HEK293 (cell line): ENCODE measurements at regions not wholly inside any gene's neighbourhood (a gene's known extent, or its start where the extent isn't known, plus 50 kb on each side); places are given as distances from the start of the nearest gene placed in this dataset.

Experiments
- CTCF ChIA-PET: fragments of 350-600 bp; formaldehyde crosslinking; extraction: SDS; loops from one replicate; lab custom pipeline; 2021; ENCODE audit warnings: antibody characterized with exemption; lab: Yijun Ruan, JAX
- POLR2A ChIA-PET: fragments of 300-600 bp; formaldehyde crosslinking; extraction: SDS; loops from one replicate; lab custom pipeline; 2020; ENCODE audit warnings: antibody characterized with exemption, inconsistent platforms; lab: Yijun Ruan, JAX
- H3K27ac ChIP-seq: fragments of 200-500 bp; sonication (Bioruptor generic); 2 replicates; pipeline ENCODE4 v1.5.1; 2014; ENCODE audit warnings: low read depth, low read length, control low read depth, inconsistent platforms; ENCODE audit errors: extremely low read depth
- H3K36me3 ChIP-seq, 2 experiments: fragments of 200-500 bp in 1 of 2; sonication (Bioruptor generic) in 1 of 2; 1 replicate in 1 of 2; 2 replicates in 1 of 2; pipeline ENCODE4 v1.5.1; 2014 to 2017; ENCODE audit warnings: inconsistent platforms in 2 of 2, low read length in 2 of 2; ENCODE audit not compliant: control insufficient read depth in 2 of 2, insufficient read depth in 1 of 2
- H3K4me1 ChIP-seq: fragments of 200-500 bp; sonication (Bioruptor generic); 2 replicates; pipeline ENCODE4 v1.5.1; 2014; ENCODE audit warnings: mild to moderate bottlenecking, low read length, inconsistent platforms; ENCODE audit not compliant: control insufficient read depth, insufficient read depth
- H3K4me3 ChIP-seq: 2 replicates; pipeline ENCODE4 v1.5.1; 2011; ENCODE audit warnings: low read depth, mild to moderate bottlenecking, control low read depth, low read length, moderate library complexity
- H3K9me3 ChIP-seq: fragments of 200-500 bp; sonication (Bioruptor generic); 2 replicates; pipeline ENCODE4 v1.5.1; 2014; ENCODE audit warnings: low read depth, low read length, inconsistent platforms; ENCODE audit not compliant: control insufficient read depth, insufficient read depth
- HIC1 ChIP-seq: fragments of 450-650 bp; formaldehyde crosslinking; IDR thresholded peaks from 2 replicates; pipeline ENCODE4 v1.5.1; 2016; ENCODE audit warnings: missing biosample characterization, missing genetic modification characterization
- PRDM4 ChIP-seq: fragments of 450-650 bp; formaldehyde crosslinking; IDR thresholded peaks from 2 replicates; pipeline ENCODE4 v1.5.1; 2017; ENCODE audit warnings: missing biosample characterization, missing genetic modification characterization
- ZBTB21 ChIP-seq: fragments of 450-650 bp; formaldehyde crosslinking; IDR thresholded peaks from 2 replicates; pipeline ENCODE4 v1.5.1; 2017; ENCODE audit warnings: missing biosample characterization, missing genetic modification characterization
- ZFHX2 ChIP-seq: fragments of 450-650 bp; formaldehyde crosslinking; conservative IDR thresholded peaks from 2 replicates; pipeline ENCODE4 v1.5.1; 2016; ENCODE audit warnings: missing biosample characterization, missing genetic modification characterization
- ZFP37 ChIP-seq: fragments of 450-650 bp; formaldehyde crosslinking; IDR thresholded peaks from 2 replicates; pipeline ENCODE4 v1.5.1; 2016; ENCODE audit warnings: missing biosample characterization, missing genetic modification characterization
- ZNF16 ChIP-seq: fragments of 450-650 bp; formaldehyde crosslinking; IDR thresholded peaks from 2 replicates; pipeline ENCODE4 v1.5.1; 2016; ENCODE audit warnings: low read depth, missing biosample characterization, missing genetic modification characterization
- ZNF391 ChIP-seq: fragments of 450-650 bp; formaldehyde crosslinking; IDR thresholded peaks from 2 replicates; pipeline ENCODE4 v1.5.1; 2016; ENCODE audit warnings: low read depth, missing biosample characterization, missing genetic modification characterization, borderline replicate concordance
- ZNF48 ChIP-seq: fragments of 450-650 bp; formaldehyde crosslinking; IDR thresholded peaks from 2 replicates; pipeline ENCODE4 v1.5.1; 2016; ENCODE audit warnings: missing biosample characterization, missing genetic modification characterization
- ZNF510 ChIP-seq: fragments of 450-650 bp; formaldehyde crosslinking; IDR thresholded peaks from 2 replicates; pipeline ENCODE4 v1.5.1; 2018; ENCODE audit warnings: mild to moderate bottlenecking, missing genetic modification characterization, missing biosample characterization; ENCODE audit not compliant: insufficient replicate concordance
- ZNF548 ChIP-seq: fragments of 450-650 bp; formaldehyde crosslinking; IDR thresholded peaks from 2 replicates; pipeline ENCODE4 v1.5.1; 2016; ENCODE audit warnings: missing biosample characterization, missing genetic modification characterization
- ZNF560 ChIP-seq: fragments of 450-650 bp; formaldehyde crosslinking; IDR thresholded peaks from 2 replicates; pipeline ENCODE4 v1.5.1; 2017; ENCODE audit warnings: missing biosample characterization, missing genetic modification characterization, borderline replicate concordance
- ZSCAN23 ChIP-seq: fragments of 450-650 bp; formaldehyde crosslinking; IDR thresholded peaks from 2 replicates; pipeline ENCODE4 v1.5.1; 2016; ENCODE audit warnings: missing biosample characterization, missing genetic modification characterization
- ZSCAN4 ChIP-seq: fragments of 450-650 bp; formaldehyde crosslinking; IDR thresholded peaks from 2 replicates; pipeline ENCODE4 v1.5.1; 2017; ENCODE audit warnings: missing biosample characterization, missing genetic modification characterization
- TF ChIP-seq, protein P1 (sequence below): fragments of 450-650 bp; formaldehyde crosslinking; IDR thresholded peaks from 2 replicates; pipeline ENCODE4 v1.5.1; 2016; ENCODE audit warnings: missing biosample characterization, missing genetic modification characterization
- TF ChIP-seq, protein P2 (sequence below): fragments of 450-650 bp; formaldehyde crosslinking; IDR thresholded peaks from 2 replicates; pipeline ENCODE4 v1.5.1; 2016; ENCODE audit warnings: missing biosample characterization, missing genetic modification characterization

DNA sequence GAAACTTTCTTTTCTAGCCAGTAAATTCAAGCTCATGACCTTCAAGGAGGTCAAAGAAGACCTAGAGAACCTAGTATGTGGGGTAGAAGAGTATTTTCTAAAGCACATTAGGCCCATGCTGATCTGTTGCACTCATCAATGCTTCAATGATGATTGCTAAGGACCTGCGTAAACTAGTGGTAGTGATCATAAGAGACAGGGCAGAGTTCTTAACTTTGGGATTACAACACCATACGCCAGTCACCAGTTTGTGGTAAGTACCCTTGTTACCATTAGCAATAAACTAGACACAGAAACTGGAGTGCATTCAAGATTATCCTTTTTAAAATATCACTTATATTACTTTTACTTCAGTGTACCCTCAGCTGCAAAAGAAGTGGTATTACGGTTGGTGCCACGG is 490.3 kb downstream of the BUD13 start:
- Histone ChIP-seq H3K36me3 (no peaks in the 10 kb centered on the region), H3K4me3 (no peak overlapping the region), H3K9me3 (no peaks in the 10 kb centered on the region), H3K4me1 (no peaks in the 10 kb centered on the region), H3K27ac (no peak overlapping the region)
- CTCF ChIA-PET, result interaction anchor here (1.6 kb wide), 1 partner anchor 359 kb away, joined by 4 read pairs; no protein-coding TSS in a partner anchor
- POLR2A ChIA-PET, result no interaction called here
- TF ChIP-seq, protein P1, sequence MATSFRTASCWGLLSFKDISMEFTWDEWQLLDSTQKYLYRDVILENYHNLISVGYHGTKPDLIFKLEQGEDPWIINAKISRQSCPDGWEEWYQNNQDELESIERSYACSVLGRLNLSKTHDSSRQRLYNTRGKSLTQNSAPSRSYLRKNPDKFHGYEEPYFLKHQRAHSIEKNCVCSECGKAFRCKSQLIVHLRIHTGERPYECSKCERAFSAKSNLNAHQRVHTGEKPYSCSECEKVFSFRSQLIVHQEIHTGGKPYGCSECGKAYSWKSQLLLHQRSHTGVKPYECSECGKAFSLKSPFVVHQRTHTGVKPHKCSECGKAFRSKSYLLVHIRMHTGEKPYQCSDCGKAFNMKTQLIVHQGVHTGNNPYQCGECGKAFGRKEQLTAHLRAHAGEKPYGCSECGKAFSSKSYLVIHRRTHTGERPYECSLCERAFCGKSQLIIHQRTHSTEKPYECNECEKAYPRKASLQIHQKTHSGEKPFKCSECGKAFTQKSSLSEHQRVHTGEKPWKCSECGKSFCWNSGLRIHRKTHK, result no peak

DNA sequence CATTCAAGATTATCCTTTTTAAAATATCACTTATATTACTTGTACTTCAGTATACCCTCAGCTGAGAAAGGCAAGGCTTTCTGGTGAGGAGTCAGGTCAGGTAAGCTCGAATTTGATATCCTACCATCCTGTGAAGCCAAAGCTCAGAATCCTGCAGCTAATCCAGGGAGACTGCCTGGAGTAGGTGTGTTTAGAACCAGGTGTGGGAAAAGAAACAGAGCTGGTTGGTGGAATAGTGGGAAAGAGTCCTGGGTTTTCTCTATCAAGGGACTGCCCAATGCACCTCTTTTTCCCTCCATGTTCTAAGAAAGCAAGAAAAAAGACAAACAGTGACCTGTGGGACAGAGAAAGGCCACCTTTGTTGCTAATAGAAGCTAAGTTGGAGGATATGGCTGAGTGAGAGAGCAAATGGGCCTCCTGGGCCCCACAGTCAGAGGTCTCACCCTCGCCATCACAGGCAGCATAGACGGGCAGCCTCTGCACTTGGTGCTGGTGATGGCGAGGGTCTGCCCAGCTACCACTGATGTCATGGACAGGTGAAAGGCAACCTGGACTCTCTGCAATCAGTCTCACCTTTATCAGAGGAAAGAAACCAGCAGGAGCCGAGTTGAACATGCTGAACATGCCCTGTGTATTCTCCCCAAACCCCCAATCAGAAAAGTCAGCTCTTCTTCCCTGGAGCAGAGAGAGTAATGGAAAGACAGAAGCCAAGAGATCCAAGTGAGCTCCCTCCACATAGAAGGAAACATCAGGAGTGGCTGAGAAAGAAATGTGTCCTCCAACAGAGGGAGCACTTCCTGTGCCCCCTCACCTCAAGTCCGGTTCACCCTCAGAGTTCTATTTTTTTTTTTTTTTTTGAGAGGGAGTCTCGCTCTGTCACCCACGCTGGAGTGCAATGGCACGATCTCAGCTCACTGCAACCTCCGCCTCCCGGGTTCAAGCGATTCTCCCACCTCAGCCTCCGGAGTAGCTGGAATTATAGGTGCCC is 491.3 kb downstream of the BUD13 start:
- ChIA-PET POLR2A (interaction anchor here (0.6 kb wide), 2 partner anchors 14 to 86 kb away, joined by 3 to 8 read pairs; no protein-coding TSS in a partner anchor), CTCF (interaction anchor here (0.6 to 1.6 kb wide), 6 partner anchors 62 to 360 kb away, joined by 3 to 4 read pairs (median 3); no protein-coding TSS in a partner anchor)
- H3K4me1 ChIP-seq, result no peaks in the 10 kb centered on the region
- no peak overlapping the region for H3K27ac ChIP-seq
- H3K4me3 ChIP-seq, result no peak overlapping the region
- no peaks in the 10 kb centered on the region for H3K9me3 ChIP-seq
- no peaks in the 10 kb centered on the region for H3K36me3 ChIP-seq
- no peak for TF ChIP-seq ZNF391 (tag by site-specific recombination)
- no peak for TF ChIP-seq HIC1 (tag by site-specific recombination)
- TF ChIP-seq ZNF548 (tag by site-specific recombination), result no peak
- no peak for TF ChIP-seq ZFP37 (tag by site-specific recombination)
- no peak for TF ChIP-seq ZBTB21 (tag by site-specific recombination)
- TF ChIP-seq ZFHX2 (tag by site-specific recombination), result no peak
- TF ChIP-seq ZNF16 (tag by site-specific recombination), result no peak
- no peak for TF ChIP-seq ZSCAN4
- no peak for TF ChIP-seq ZSCAN23 (tag by site-specific recombination)
- TF ChIP-seq ZNF560 (tag by site-specific recombination), result no peak
- no peak for TF ChIP-seq PRDM4 (tag by site-specific recombination)
- TF ChIP-seq, protein P2, sequence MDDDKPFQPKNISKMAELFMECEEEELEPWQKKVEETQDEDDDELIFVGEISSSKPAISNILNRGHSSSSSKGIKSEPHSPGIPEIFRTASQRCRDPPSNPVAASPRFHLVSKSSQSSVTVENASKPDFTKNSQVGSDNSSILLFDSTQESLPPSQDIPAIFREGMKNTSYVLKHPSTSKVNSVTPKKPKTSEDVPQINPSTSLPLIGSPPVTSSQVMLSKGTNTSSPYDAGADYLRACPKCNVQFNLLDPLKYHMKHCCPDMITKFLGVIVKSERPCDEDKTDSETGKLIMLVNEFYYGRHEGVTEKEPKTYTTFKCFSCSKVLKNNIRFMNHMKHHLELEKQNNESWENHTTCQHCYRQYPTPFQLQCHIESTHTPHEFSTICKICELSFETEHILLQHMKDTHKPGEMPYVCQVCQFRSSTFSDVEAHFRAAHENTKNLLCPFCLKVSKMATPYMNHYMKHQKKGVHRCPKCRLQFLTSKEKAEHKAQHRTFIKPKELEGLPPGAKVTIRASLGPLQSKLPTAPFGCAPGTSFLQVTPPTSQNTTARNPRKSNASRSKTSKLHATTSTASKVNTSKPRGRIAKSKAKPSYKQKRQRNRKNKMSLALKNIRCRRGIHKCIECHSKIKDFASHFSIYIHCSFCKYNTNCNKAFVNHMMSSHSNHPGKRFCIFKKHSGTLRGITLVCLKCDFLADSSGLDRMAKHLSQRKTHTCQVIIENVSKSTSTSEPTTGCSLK, result no peak
- no peak for TF ChIP-seq ZNF510
- TF ChIP-seq ZNF48 (tag by site-specific recombination), result no peak
